CD14-positive monocyte (primary cell): ENCODE measurements at regions not wholly inside any gene's neighbourhood (a gene's known extent, or its start where the extent isn't known, plus 50 kb on each side); places are given as distances from the start of the nearest gene placed in this dataset.
"Not testable (repeated sequence)": the region's sequence is repeated elsewhere in the genome, so short reads cannot be mapped to it uniquely, and the experiment has no call there.

Experiments used
- DNase-seq, 3 donors: peaks; one replicate each; pipeline ENCODE4 v3.0.0-alpha.2; 2011 to 2022
- H2AFZ ChIP-seq: 2 replicates; pipeline ENCODE4 v1.6.0; 2012; ENCODE audit warnings: mild to moderate bottlenecking, low read depth, low read length, inconsistent platforms; ENCODE audit not compliant: insufficient read depth, poor library complexity, severe bottlenecking
- H3K27ac ChIP-seq, 2 donors: 1 replicate in 1 of 2; 2 replicates in 1 of 2; pipeline ENCODE4 v1.5.1; 2012 to 2013; ENCODE audit warnings: low read length in 2 of 2, control low read depth in 1 of 2, inconsistent platforms in 1 of 2, low read depth in 1 of 2, mild to moderate bottlenecking in 1 of 2
- H3K27me3 ChIP-seq, 2 donors: one replicate each; pipeline versions ENCODE4 v1.6.0 to v1.6.1; 2011 to 2013; ENCODE audit warnings: low read length in 2 of 2; ENCODE audit not compliant: control insufficient read depth in 2 of 2, insufficient read depth in 2 of 2
- H3K36me3 ChIP-seq, 2 donors: replicated peaks in 1 of 2; 1 replicate in 1 of 2; 2 replicates in 1 of 2; pipeline versions ENCODE4 v1.5.1 to v1.6.1; 2012 to 2013; ENCODE audit warnings: low read length in 2 of 2, control low read depth in 1 of 2, inconsistent platforms in 1 of 2, mild to moderate bottlenecking in 1 of 2; ENCODE audit not compliant: insufficient read depth in 2 of 2, control insufficient read depth in 1 of 2
- H3K4me1 ChIP-seq, 2 donors: 1 replicate in 1 of 2; 2 replicates in 1 of 2; pipeline versions ENCODE4 v1.5.1 to v1.6.1; 2012 to 2013; ENCODE audit warnings: low read length in 2 of 2, control low read depth in 1 of 2, inconsistent platforms in 1 of 2, mild to moderate bottlenecking in 1 of 2, moderate library complexity in 1 of 2; ENCODE audit not compliant: insufficient read depth in 2 of 2, control insufficient read depth in 1 of 2
- H3K4me2 ChIP-seq: replicated peaks from 2 replicates; pipeline ENCODE3; 2012; ENCODE audit warnings: low read length, moderate library complexity, mild to moderate bottlenecking; ENCODE audit not compliant: poor library complexity, severe bottlenecking; ENCODE audit errors: extremely low read depth
- H3K4me3 ChIP-seq, 3 experiments: fragments of 200-600 bp in 1 of 3; sonication (generic) in 1 of 3; replicated peaks in 1 of 3; 1 replicate in 2 of 3; 2 replicates in 1 of 3; pipeline ENCODE4 v1.5.1; 2011 to 2013; ENCODE audit warnings: low read length in 3 of 3, mild to moderate bottlenecking in 3 of 3, control low read depth in 2 of 3, low read depth in 2 of 3, inconsistent platforms in 1 of 3, moderate library complexity in 1 of 3
- H3K79me2 ChIP-seq: 2 replicates; pipeline ENCODE4 v1.6.0; 2012; ENCODE audit warnings: mild to moderate bottlenecking, control low read depth, inconsistent platforms, low read length, moderate library complexity; ENCODE audit not compliant: insufficient read depth
- H3K9ac ChIP-seq: 2 replicates; pipeline ENCODE4 v1.6.0; 2017; ENCODE audit warnings: low read length, mild to moderate bottlenecking; ENCODE audit not compliant: insufficient read depth, poor library complexity, severe bottlenecking
- H3K9me3 ChIP-seq, 2 donors: replicated peaks in 1 of 2; 1 replicate in 1 of 2; 2 replicates in 1 of 2; pipeline versions ENCODE4 v1.5.1 to v1.6.1; 2012 to 2013; ENCODE audit warnings: low read length in 2 of 2, control low read depth in 1 of 2; ENCODE audit not compliant: control insufficient read depth in 1 of 2, insufficient read depth in 1 of 2
- H4K20me1 ChIP-seq: 2 replicates; pipeline ENCODE4 v1.6.0; 2012; ENCODE audit warnings: mild to moderate bottlenecking, low read length, control low read depth, moderate library complexity; ENCODE audit not compliant: insufficient read depth
- H3K27ac Mint-ChIP-seq, 7 donors: one replicate each; pipeline ENCODE4 v1.8.0; 2020; ENCODE audit warnings: mild to moderate bottlenecking in 7 of 7, mixed read lengths in 7 of 7, moderate library complexity in 6 of 7, inconsistent platforms in 2 of 7
- H3K27me3 Mint-ChIP-seq, 3 donors: one replicate each; pipeline ENCODE4 v1.8.0; 2021 to 2022; ENCODE audit warnings: low read depth in 3 of 3, mild to moderate bottlenecking in 3 of 3, mixed read lengths in 3 of 3, moderate library complexity in 3 of 3, inconsistent platforms in 1 of 3
- H3K36me3 Mint-ChIP-seq, 2 donors: one replicate each; pipeline ENCODE4 v1.8.0; 2020; ENCODE audit warnings: mixed read lengths in 2 of 2, inconsistent platforms in 1 of 2, mild to moderate bottlenecking in 1 of 2
- H3K4me1 Mint-ChIP-seq: one replicate; pipeline ENCODE4 v1.8.0; 2020; ENCODE audit warnings: mild to moderate bottlenecking, mixed read lengths
- H3K4me3 Mint-ChIP-seq, 2 donors: one replicate each; pipeline ENCODE4 v1.8.0; 2020; ENCODE audit warnings: mild to moderate bottlenecking in 2 of 2, mixed read lengths in 2 of 2, moderate library complexity in 1 of 2
- H3K9me3 Mint-ChIP-seq, 7 donors: one replicate each; pipeline ENCODE4 v1.8.0; 2020 to 2022; ENCODE audit warnings: mixed read lengths in 7 of 7, mild to moderate bottlenecking in 6 of 7, moderate library complexity in 6 of 7, inconsistent platforms in 2 of 7
- CTCF ChIP-seq: fragments of 200-600 bp; IDR thresholded peaks from one replicate; pipeline ENCODE4 v1.8.0; 2022; ENCODE audit warnings: antibody characterized with exemption, mild to moderate bottlenecking
- WGBS: methylation state at CpG from one replicate; pipeline ENCODE4 v1.1.5; 2013; ENCODE audit warnings: missing lambda C conversion rate; ENCODE audit not compliant: insufficient coverage; 5-methylcytosine and 5-hydroxymethylcytosine counted together
- intact Hi-C, 2 donors: fragments of 100-400 bp; cut with micrococcal nuclease; formaldehyde crosslinking; loops; one replicate each; pipeline versions ENCODE4 v1.15.0 to v1.15.1; 2023

- peak overlapping the region in 2 of 7 donors; percentile 4 to 64 for H3K27ac Mint-ChIP-seq
Observed at GRCh38 chr22:22161924-22162851, 82.4 kb upstream of the VPREB1 start.

DNA sequence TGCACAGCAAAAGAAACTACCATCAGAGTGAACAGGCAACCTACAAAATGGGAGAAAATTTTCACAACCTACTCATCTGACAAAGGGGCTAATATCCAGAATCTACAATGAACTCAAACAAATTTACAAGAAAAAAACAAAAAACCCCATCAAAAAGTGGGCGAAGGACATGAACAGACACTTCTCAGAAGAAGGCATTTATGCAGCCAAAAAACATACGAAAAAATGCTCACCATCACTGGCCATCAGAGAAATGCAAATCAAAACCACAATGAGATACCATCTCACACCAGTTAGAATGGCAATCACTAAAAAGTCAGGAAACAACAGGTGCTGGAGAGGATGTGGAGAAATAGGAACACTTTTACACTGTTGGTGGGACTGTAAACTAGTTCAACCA, 83.8 kb upstream of the VPREB1 start:
- H3K9me3 ChIP-seq, H3K9ac ChIP-seq, H3K36me3 Mint-ChIP-seq, H4K20me1 ChIP-seq, H2AFZ ChIP-seq, H3K27ac Mint-ChIP-seq, H3K27ac ChIP-seq, DNase-seq, H3K27me3 Mint-ChIP-seq, H3K27me3 ChIP-seq, H3K4me3 ChIP-seq, H3K4me2 ChIP-seq, intact Hi-C loops, H3K36me3 ChIP-seq, H3K79me2 ChIP-seq, H3K4me3 Mint-ChIP-seq, H3K9me3 Mint-ChIP-seq: not testable (repeated sequence)
- peaks cover 18 to 23% of the 10 kb centered on the region in 2 donors for H3K4me1 ChIP-seq
- H3K4me1 Mint-ChIP-seq: peaks cover 22% of the 10 kb centered on the region
- no CpG with 5 or more reads among the region's 2 CpGs for WGBS

More at GRCh38 chr22:22161924-22162851, 82.4 kb upstream of the VPREB1 start:
- no peaks in the 10 kb centered on the region for H3K36me3 Mint-ChIP-seq
- peaks cover 3 to 8% (median 7%) of the 10 kb centered on the region in 3 donors for H3K27me3 Mint-ChIP-seq
- Histone ChIP-seq H3K9me3 (no peaks in the 10 kb centered on the region), H3K4me2 (no peak overlapping the region), H3K4me1 (peaks cover 13 to 16% of the 10 kb centered on the region in 2 donors), H2AFZ (no peak overlapping the region), H3K27me3 (peaks cover 0 to 2% of the 10 kb centered on the region in 2 donors), H3K9ac (no peak overlapping the region), H3K4me3 (no peak overlapping the region), H3K27ac (no peak overlapping the region), H4K20me1 (no peaks in the 10 kb centered on the region), H3K79me2 (no peaks in the 10 kb centered on the region), H3K36me3 (no peaks in the 10 kb centered on the region)
- H3K9me3 Mint-ChIP-seq: peaks cover 0 to 5% (median 0%) of the 10 kb centered on the region in 7 donors
- no peak overlapping the region for H3K4me3 Mint-ChIP-seq
- TF ChIP-seq CTCF: no peak
- DNase-seq: no peak
- peaks cover 14% of the 10 kb centered on the region for H3K4me1 Mint-ChIP-seq
- 100% methylated on average over 5 of the region's 9 CpGs for WGBS
- intact Hi-C loops: no loop called here
